ENCODE measurements at regions not wholly inside any gene's neighbourhood (a gene's known extent, or its start where the extent isn't known, plus 50 kb on each side); places are given as distances from the start of the nearest gene placed in this dataset.

GRCh38 chr5:167339205-167339604 is 952.2 kb upstream of the WWC1 start:
- TF ChIP-seq POLR2A (IDR thresholded peaks at IDR 0.05) = no peak
- no peak for TF ChIP-seq CTCF (IDR thresholded peaks at IDR 0.05)

Measured in thyroid gland (tissue), 4 donors.